GM21526 (cell line): ENCODE measurements at regions not wholly inside any gene's neighbourhood (a gene's known extent, or its start where the extent isn't known, plus 50 kb on each side); places are given as distances from the start of the nearest gene placed in this dataset.
"Not testable (repeated sequence)": the region's sequence is repeated elsewhere in the genome, so short reads cannot be mapped to it uniquely, and the experiment has no call there.

Experiments
- ATAC-seq: cut with Tn5 transposase; IDR thresholded peaks from one replicate; pipeline ENCODE4 v1.9.1; 2021; ENCODE audit warnings: moderate library complexity; ENCODE audit not compliant: unreplicated experiment, low FRiP score

GRCh38 chr14:83556065-83556464 is 1973.9 kb upstream of the FLRT2 start:
- ATAC-seq = no peak

- no peak for ATAC-seq
Observed at GRCh38 chr14:83556746-83557453, 1973.0 kb upstream of the FLRT2 start.

- ATAC-seq = no peak
Observed at GRCh38 chr14:83558946-83559345, 1971.0 kb upstream of the FLRT2 start.

GRCh38 chr14:83559721-83560120 is 1970.2 kb upstream of the FLRT2 start:
- ATAC-seq = no peak

GRCh38 chr14:83561261-83561660 is 1968.7 kb upstream of the FLRT2 start:
- no peak for ATAC-seq

- no peak for ATAC-seq
Observed at GRCh38 chr14:83566567-83566966, 1963.4 kb upstream of the FLRT2 start.

GRCh38 chr14:83568141-83568540 is 1961.8 kb upstream of the FLRT2 start:
- ATAC-seq = no peak

GRCh38 chr14:83575301-83575700 is 1954.6 kb upstream of the FLRT2 start:
- no peak for ATAC-seq

GRCh38 chr14:83583201-83583600 is 1946.7 kb upstream of the FLRT2 start:
- ATAC-seq = no peak

GRCh38 chr14:83594874-83595273 is 1935.1 kb upstream of the FLRT2 start:
- no peak for ATAC-seq

- ATAC-seq = no peak
Observed at GRCh38 chr14:83607682-83608081, 1922.3 kb upstream of the FLRT2 start.

- ATAC-seq = no peak
Observed at GRCh38 chr14:83611491-83611890, 1918.5 kb upstream of the FLRT2 start.

GRCh38 chr14:83611906-83612390 is 1918.0 kb upstream of the FLRT2 start:
- no peak for ATAC-seq

GRCh38 chr14:83614956-83615355 is 1915.0 kb upstream of the FLRT2 start:
- no peak for ATAC-seq

GRCh38 chr14:83624541-83624940 is 1905.4 kb upstream of the FLRT2 start:
- ATAC-seq = no peak

- no peak for ATAC-seq
Observed at GRCh38 chr14:83632375-83632774, 1897.6 kb upstream of the FLRT2 start.

- ATAC-seq = no peak
Observed at GRCh38 chr14:83638748-83639504, 1891.0 kb upstream of the FLRT2 start.

GRCh38 chr14:83639505-83639875 is 1890.5 kb upstream of the FLRT2 start:
- ATAC-seq = not testable (repeated sequence)

GRCh38 chr14:83646228-83646627 is 1883.7 kb upstream of the FLRT2 start:
- no peak for ATAC-seq

- ATAC-seq = no peak
Observed at GRCh38 chr14:83660597-83660996, 1869.3 kb upstream of the FLRT2 start.

- ATAC-seq = no peak
Observed at GRCh38 chr14:83664389-83664788, 1865.6 kb upstream of the FLRT2 start.

GRCh38 chr14:83689265-83689664 is 1840.7 kb upstream of the FLRT2 start:
- ATAC-seq = no peak
